Uterus (tissue), 3 donors: ENCODE measurements at regions not wholly inside any gene's neighbourhood (a gene's known extent, or its start where the extent isn't known, plus 50 kb on each side); places are given as distances from the start of the nearest gene placed in this dataset.

Source experiments
- DNase-seq, 2 donors: peaks; one replicate each; pipeline ENCODE4 v3.0.0-alpha.2; 2019 to 2020
- H3K27ac ChIP-seq, 2 donors: fragments of 200-600 bp; sonication (generic); 1 replicate in 1 of 2; 2 replicates in 1 of 2; pipeline ENCODE4 v1.5.1; 2016 to 2018
- H3K27me3 ChIP-seq, 2 donors: fragments of 200-600 bp; sonication (generic); one replicate each; pipeline ENCODE4 v1.5.1; 2018 to 2019; ENCODE audit warnings: control low read depth in 1 of 2
- H3K36me3 ChIP-seq, 2 donors: fragments of 200-600 bp; sonication (generic); one replicate each; pipeline ENCODE4 v1.5.1; 2019; ENCODE audit warnings: control low read depth in 1 of 2
- H3K4me1 ChIP-seq, 2 donors: fragments of 200-600 bp; sonication (generic); one replicate each; pipeline ENCODE4 v1.5.1; 2018 to 2019; ENCODE audit warnings: control low read depth in 1 of 2
- H3K4me3 ChIP-seq, 2 donors: fragments of 200-600 bp; sonication (generic); 1 replicate in 1 of 2; 2 replicates in 1 of 2; pipeline ENCODE4 v1.5.1; 2018 to 2019; ENCODE audit warnings: mild to moderate bottlenecking in 1 of 2
- H3K9me3 ChIP-seq, 2 donors: fragments of 200-600 bp; sonication (generic); one replicate each; pipeline ENCODE4 v1.5.1; 2019; ENCODE audit warnings: control low read depth in 1 of 2
- CTCF ChIP-seq, 4 experiments: fragments of 200-600 bp in 2 of 4; fragments of 450-650 bp in 2 of 4; sonication (generic) in 2 of 4; IDR thresholded peaks; one replicate each; pipeline ENCODE4 v1.5.1; 2016 to 2019; ENCODE audit warnings: antibody characterized with exemption in 4 of 4, mild to moderate bottlenecking in 2 of 4, moderate library complexity in 1 of 4
- POLR2A ChIP-seq, 2 donors: fragments of 450-650 bp; IDR thresholded peaks; one replicate each; pipeline ENCODE4 v1.6.1; 2016; ENCODE audit warnings: antibody characterized with exemption in 2 of 2, mild to moderate bottlenecking in 1 of 2, moderate library complexity in 1 of 2
- intact Hi-C: fragments of 100-400 bp; cut with DNase I; formaldehyde crosslinking; loops from one replicate; pipeline ENCODE4 v1.15.1; 2023; ENCODE audit warnings: low total_unique reads
- donor health status: DM: yes; HTN: yes; CAD: no.

GRCh38 chr3:117989982-117990381 is 1044.7 kb downstream of the IGSF11 start:
- DNase-seq, result no peak
- no peak overlapping the region for H3K27ac ChIP-seq
- no peaks in the 10 kb centered on the region for H3K4me1 ChIP-seq
- H3K4me3 ChIP-seq, result no peak overlapping the region
- TF ChIP-seq POLR2A (IDR thresholded peaks at IDR 0.05) (no peak), CTCF (IDR thresholded peaks at IDR 0.05) (no peak)
- H3K9me3 ChIP-seq, result no peaks in the 10 kb centered on the region
- no peaks in the 10 kb centered on the region for H3K36me3 ChIP-seq
- no peaks in the 10 kb centered on the region for H3K27me3 ChIP-seq
- intact Hi-C loops, result no loop called here

GRCh38 chr3:117990627-117991026 is 1044.0 kb downstream of the IGSF11 start:
- H3K4me3 ChIP-seq, result no peak overlapping the region
- intact Hi-C loops, result no loop called here
- H3K4me1 ChIP-seq, result no peaks in the 10 kb centered on the region
- no peaks in the 10 kb centered on the region for H3K27me3 ChIP-seq
- DNase-seq, result no peak
- no peaks in the 10 kb centered on the region for H3K9me3 ChIP-seq
- no peaks in the 10 kb centered on the region for H3K36me3 ChIP-seq
- TF ChIP-seq POLR2A (IDR thresholded peaks at IDR 0.05), result no peak
- no peak overlapping the region for H3K27ac ChIP-seq

- no peak for TF ChIP-seq POLR2A (IDR thresholded peaks at IDR 0.05)
- TF ChIP-seq CTCF (IDR thresholded peaks at IDR 0.05), result no peak
- Histone ChIP-seq H3K4me1 (no peaks in the 10 kb centered on the region), H3K27me3 (no peaks in the 10 kb centered on the region), H3K9me3 (no peaks in the 10 kb centered on the region), H3K27ac (no peak overlapping the region), H3K4me3 (peak overlapping the region in 1 of 2 donors; percentile 51), H3K36me3 (no peaks in the 10 kb centered on the region)
- DNase-seq, result no peak
- intact Hi-C loops, result no loop called here
Observed at GRCh38 chr3:117995842-117996437, 1038.7 kb downstream of the IGSF11 start.

- Histone ChIP-seq H3K36me3 (no peaks in the 10 kb centered on the region), H3K9me3 (no peaks in the 10 kb centered on the region), H3K27ac (peak overlapping the region in 1 of 2 donors; percentile 42), H3K27me3 (no peaks in the 10 kb centered on the region), H3K4me1 (no peaks in the 10 kb centered on the region), H3K4me3 (peak overlapping the region; percentile 39 to 51)
- intact Hi-C loops, result no loop called here
- peak; percentile 63 to 71 for DNase-seq
- TF ChIP-seq POLR2A (IDR thresholded peaks at IDR 0.05) (peak in 1 of 2 donors; percentile 14), CTCF (IDR thresholded peaks at IDR 0.05) (peak; percentile 58 to 76 (median 64))
Observed at GRCh38 chr3:117997201-117998049, 1037.2 kb downstream of the IGSF11 start.

GRCh38 chr3:117998071-117998470 is 1036.6 kb downstream of the IGSF11 start:
- Histone ChIP-seq H3K27ac (no peak overlapping the region), H3K4me1 (no peaks in the 10 kb centered on the region), H3K4me3 (no peak overlapping the region), H3K9me3 (no peaks in the 10 kb centered on the region), H3K27me3 (no peaks in the 10 kb centered on the region), H3K36me3 (no peaks in the 10 kb centered on the region)
- DNase-seq, result no peak
- intact Hi-C loops, result no loop called here
- no peak for TF ChIP-seq POLR2A (IDR thresholded peaks at IDR 0.05)
- no peak for TF ChIP-seq CTCF (IDR thresholded peaks at IDR 0.05)
